ENCODE measurements at regions not wholly inside any gene's neighbourhood (a gene's known extent, or its start where the extent isn't known, plus 50 kb on each side); places are given as distances from the start of the nearest gene placed in this dataset.

GRCh38 chrX:74238771-74239170 lies 65.2 kb upstream of the ZCCHC13 start:
- H3K4me3 ChIP-seq (ENCODE audit: low read depth, low read length) = no peak overlapping the region
- TF ChIP-seq, protein P1, sequence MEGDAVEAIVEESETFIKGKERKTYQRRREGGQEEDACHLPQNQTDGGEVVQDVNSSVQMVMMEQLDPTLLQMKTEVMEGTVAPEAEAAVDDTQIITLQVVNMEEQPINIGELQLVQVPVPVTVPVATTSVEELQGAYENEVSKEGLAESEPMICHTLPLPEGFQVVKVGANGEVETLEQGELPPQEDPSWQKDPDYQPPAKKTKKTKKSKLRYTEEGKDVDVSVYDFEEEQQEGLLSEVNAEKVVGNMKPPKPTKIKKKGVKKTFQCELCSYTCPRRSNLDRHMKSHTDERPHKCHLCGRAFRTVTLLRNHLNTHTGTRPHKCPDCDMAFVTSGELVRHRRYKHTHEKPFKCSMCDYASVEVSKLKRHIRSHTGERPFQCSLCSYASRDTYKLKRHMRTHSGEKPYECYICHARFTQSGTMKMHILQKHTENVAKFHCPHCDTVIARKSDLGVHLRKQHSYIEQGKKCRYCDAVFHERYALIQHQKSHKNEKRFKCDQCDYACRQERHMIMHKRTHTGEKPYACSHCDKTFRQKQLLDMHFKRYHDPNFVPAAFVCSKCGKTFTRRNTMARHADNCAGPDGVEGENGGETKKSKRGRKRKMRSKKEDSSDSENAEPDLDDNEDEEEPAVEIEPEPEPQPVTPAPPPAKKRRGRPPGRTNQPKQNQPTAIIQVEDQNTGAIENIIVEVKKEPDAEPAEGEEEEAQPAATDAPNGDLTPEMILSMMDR (IDR thresholded peaks at IDR 0.05; ENCODE audit: low read depth, low read length) = no peak

DNA sequence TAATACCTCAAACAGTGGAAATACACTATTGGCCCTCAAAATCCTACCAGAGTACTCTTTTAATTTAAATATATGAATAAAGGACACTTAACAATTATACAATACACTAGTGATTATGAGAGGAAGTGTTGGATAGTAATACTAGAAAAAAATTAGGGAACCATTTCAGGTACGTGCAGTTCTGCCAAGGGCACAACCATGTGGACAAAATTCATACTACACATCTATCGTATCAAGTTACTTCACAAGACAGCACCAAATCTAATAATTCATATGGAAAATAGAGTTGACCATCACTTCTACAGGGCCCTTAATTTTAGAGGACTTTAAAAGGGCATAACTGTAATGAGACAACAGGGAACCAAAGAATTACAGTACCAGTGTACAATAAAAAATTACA lies 69.2 kb upstream of the ZCCHC13 start:
- no peak overlapping the region for H3K4me3 ChIP-seq (ENCODE audit: low read depth, low read length)
- TF ChIP-seq, protein P1 (IDR thresholded peaks at IDR 0.05; ENCODE audit: low read depth, low read length) = no peak

DNA sequence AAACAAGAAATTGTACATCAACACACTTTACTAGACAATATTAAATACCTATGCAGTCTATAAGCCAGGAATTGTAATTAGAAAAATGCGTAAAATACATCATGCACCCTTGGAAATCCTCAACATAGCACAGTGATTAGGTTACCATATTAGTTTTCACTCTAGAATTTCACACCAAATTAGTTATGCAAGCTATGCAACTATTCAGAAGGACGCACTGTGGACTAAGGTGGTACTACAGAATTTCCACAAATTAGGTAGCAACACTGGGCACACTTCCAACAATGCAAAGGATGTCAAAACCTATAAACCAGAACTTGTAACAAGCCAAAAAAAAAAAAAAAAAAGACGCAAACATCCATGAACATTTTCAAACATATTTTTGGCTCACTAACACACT lies 71.1 kb upstream of the ZCCHC13 start:
- no peak overlapping the region for H3K4me3 ChIP-seq (ENCODE audit: low read depth, low read length)
- TF ChIP-seq, protein P1 (IDR thresholded peaks at IDR 0.05; ENCODE audit: low read depth, low read length) = no peak

DNA sequence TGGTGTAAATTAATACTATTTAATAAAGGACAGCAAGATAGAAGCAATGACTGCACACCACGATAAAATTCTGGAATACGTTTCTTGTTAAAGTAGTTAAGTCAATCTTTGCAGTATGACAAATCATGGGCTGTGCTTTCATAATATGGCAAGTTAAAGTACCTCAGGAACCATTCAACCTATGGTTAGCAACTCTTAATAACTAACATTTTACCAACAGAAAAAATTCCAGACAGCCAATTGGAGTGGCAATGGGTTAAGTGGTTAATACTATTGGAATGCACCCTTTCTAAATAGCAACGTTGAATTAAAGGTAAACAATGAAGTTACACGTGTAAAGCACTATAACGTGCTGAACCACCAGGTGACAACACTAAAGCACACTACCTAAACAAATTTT lies 72.4 kb upstream of the ZCCHC13 start:
- TF ChIP-seq, protein P1 (IDR thresholded peaks at IDR 0.05; ENCODE audit: low read depth, low read length) = no peak

GRCh38 chrX:74230094-74230493 lies 73.9 kb upstream of the ZCCHC13 start:
- TF ChIP-seq, protein P1 (IDR thresholded peaks at IDR 0.05; ENCODE audit: low read depth, low read length) = no peak
- no peak overlapping the region for H3K4me3 ChIP-seq (ENCODE audit: low read depth, low read length)

More for the DNA sequence above, 72.4 kb upstream of the ZCCHC13 start:
- no peak overlapping the region for H3K4me3 ChIP-seq (ENCODE audit: low read depth, low read length)

DNA sequence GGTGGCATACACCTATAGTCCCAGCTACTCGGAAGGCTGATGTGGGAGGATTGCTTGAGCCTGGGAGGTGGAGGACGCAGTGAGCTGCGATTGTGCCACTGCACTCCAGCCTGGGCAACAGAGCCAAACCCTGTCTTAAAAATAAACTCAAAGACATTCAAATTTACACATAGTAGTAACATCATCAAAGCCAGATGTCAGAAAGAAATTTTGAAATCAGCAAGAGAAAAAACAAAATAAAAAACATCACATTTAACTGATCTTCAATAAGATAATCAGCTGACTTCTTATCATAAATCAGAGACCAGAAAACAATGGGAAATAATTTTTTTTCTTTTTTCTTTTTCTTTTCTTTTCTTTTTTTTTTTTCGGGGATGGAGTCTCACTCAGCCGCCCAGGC lies 78.9 kb upstream of the ZCCHC13 start:
- TF ChIP-seq, protein P1 (IDR thresholded peaks at IDR 0.05; ENCODE audit: low read depth, low read length) = no peak
- H3K4me3 ChIP-seq (ENCODE audit: low read depth, low read length) = no peak overlapping the region

DNA sequence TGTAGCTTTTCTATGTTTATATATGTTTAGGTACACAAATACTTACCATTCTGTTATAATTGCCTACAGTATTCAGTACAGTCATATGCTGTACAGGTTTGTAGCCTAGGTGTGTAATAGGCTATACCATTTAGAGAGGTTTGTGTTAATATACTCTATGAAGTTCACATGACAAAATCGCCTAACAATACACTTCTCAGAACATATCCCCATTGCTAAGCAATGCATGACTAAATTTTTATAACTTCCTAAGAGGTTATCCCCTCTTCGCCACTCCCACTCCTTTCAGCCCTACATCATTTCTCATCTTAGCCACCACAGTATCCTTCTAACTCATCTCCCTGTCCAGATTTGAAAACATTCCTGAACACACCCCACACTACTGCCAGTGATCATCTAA lies 83.7 kb upstream of the ZCCHC13 start:
- H3K4me3 ChIP-seq (ENCODE audit: low read depth, low read length) = no peak overlapping the region
- TF ChIP-seq, protein P1 (IDR thresholded peaks at IDR 0.05; ENCODE audit: low read depth, low read length) = no peak
